Stomach (tissue), 4 donors: ENCODE measurements at regions not wholly inside any gene's neighbourhood (a gene's known extent, or its start where the extent isn't known, plus 50 kb on each side); places are given as distances from the start of the nearest gene placed in this dataset.

ENCODE experiments used
- CTCF ChIP-seq, 7 experiments: fragments of 450-650 bp in 4 of 7; fragments of 200-600 bp in 3 of 7; sonication (generic) in 3 of 7; IDR thresholded peaks; one replicate each; pipeline ENCODE4 v1.5.1; 2016 to 2019; ENCODE audit warnings: antibody characterized with exemption in 7 of 7, control low read depth in 2 of 7, mild to moderate bottlenecking in 1 of 7
- POLR2AphosphoS5 ChIP-seq, 3 donors: sonication (generic); formaldehyde crosslinking; IDR thresholded peaks; one replicate each; pipeline ENCODE4 v1.6.1; 2016; ENCODE audit warnings: antibody characterized with exemption in 3 of 3

DNA sequence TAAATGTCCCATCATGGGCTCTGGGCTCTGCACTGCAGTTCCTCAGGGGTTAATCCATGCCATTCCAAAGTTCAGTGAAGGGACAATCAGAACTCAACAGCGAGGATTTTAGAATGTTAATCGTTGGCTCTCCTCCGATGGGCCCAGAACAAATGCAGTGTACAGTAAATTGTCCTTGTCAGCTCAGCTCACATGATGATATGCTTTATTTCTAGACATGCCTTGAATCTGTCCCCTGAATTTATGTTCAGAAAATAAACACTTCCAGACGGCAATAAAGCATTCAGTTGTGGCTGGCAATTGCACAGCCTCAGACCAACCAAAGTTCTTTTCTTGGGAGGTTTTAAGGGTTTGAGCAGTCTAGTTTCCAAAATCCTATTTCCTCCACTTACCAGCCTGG is 981.2 kb downstream of the BCL11A start:
- TF ChIP-seq POLR2AphosphoS5 (IDR thresholded peaks at IDR 0.05) = no peak
- TF ChIP-seq CTCF (IDR thresholded peaks at IDR 0.05) = no peak
